ENCODE measurements at regions not wholly inside any gene's neighbourhood (a gene's known extent, or its start where the extent isn't known, plus 50 kb on each side); places are given as distances from the start of the nearest gene placed in this dataset.

DNA sequence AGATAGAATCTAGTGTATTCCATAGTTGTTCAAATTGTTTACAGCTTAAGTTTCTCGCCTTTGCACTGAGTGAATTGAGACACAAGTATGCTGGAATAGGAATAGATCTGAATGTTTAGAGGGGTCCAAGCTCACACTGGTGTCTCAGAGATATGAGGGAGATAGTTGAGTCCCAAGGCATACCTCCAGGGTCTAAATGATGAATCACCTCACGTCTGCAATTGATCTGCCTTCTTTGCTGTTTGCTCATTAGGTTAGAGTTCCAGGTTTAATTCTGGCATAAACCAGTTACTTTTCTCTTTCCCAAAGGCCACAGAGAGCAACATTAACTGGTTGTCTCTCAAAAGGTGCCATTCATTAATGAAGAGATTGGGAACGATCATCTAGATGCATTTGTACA is 106.3 kb upstream of the MME start:
- TF ChIP-seq, protein P1, sequence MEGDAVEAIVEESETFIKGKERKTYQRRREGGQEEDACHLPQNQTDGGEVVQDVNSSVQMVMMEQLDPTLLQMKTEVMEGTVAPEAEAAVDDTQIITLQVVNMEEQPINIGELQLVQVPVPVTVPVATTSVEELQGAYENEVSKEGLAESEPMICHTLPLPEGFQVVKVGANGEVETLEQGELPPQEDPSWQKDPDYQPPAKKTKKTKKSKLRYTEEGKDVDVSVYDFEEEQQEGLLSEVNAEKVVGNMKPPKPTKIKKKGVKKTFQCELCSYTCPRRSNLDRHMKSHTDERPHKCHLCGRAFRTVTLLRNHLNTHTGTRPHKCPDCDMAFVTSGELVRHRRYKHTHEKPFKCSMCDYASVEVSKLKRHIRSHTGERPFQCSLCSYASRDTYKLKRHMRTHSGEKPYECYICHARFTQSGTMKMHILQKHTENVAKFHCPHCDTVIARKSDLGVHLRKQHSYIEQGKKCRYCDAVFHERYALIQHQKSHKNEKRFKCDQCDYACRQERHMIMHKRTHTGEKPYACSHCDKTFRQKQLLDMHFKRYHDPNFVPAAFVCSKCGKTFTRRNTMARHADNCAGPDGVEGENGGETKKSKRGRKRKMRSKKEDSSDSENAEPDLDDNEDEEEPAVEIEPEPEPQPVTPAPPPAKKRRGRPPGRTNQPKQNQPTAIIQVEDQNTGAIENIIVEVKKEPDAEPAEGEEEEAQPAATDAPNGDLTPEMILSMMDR (IDR thresholded peaks at IDR 0.05) = no peak
- TF ChIP-seq POLR2A (IDR thresholded peaks at IDR 0.05) (no peak), EP300 (IDR thresholded peaks at IDR 0.05) (no peak)
